Uterus (tissue), 3 donors: ENCODE measurements at regions not wholly inside any gene's neighbourhood (a gene's known extent, or its start where the extent isn't known, plus 50 kb on each side); places are given as distances from the start of the nearest gene placed in this dataset.

Experiments
- DNase-seq, 2 donors: peaks; one replicate each; pipeline ENCODE4 v3.0.0-alpha.2; 2019 to 2020
- H3K27ac ChIP-seq, 2 donors: fragments of 200-600 bp; sonication (generic); 1 replicate in 1 of 2; 2 replicates in 1 of 2; pipeline ENCODE4 v1.5.1; 2016 to 2018
- H3K27me3 ChIP-seq, 2 donors: fragments of 200-600 bp; sonication (generic); one replicate each; pipeline ENCODE4 v1.5.1; 2018 to 2019; ENCODE audit warnings: control low read depth in 1 of 2
- H3K36me3 ChIP-seq, 2 donors: fragments of 200-600 bp; sonication (generic); one replicate each; pipeline ENCODE4 v1.5.1; 2019; ENCODE audit warnings: control low read depth in 1 of 2
- H3K4me1 ChIP-seq, 2 donors: fragments of 200-600 bp; sonication (generic); one replicate each; pipeline ENCODE4 v1.5.1; 2018 to 2019; ENCODE audit warnings: control low read depth in 1 of 2
- H3K4me3 ChIP-seq, 2 donors: fragments of 200-600 bp; sonication (generic); 1 replicate in 1 of 2; 2 replicates in 1 of 2; pipeline ENCODE4 v1.5.1; 2018 to 2019; ENCODE audit warnings: mild to moderate bottlenecking in 1 of 2
- H3K9me3 ChIP-seq, 2 donors: fragments of 200-600 bp; sonication (generic); one replicate each; pipeline ENCODE4 v1.5.1; 2019; ENCODE audit warnings: control low read depth in 1 of 2
- POLR2A ChIP-seq, 2 donors: fragments of 450-650 bp; IDR thresholded peaks; one replicate each; pipeline ENCODE4 v1.6.1; 2016; ENCODE audit warnings: antibody characterized with exemption in 2 of 2, mild to moderate bottlenecking in 1 of 2, moderate library complexity in 1 of 2
- intact Hi-C: fragments of 100-400 bp; cut with DNase I; formaldehyde crosslinking; loops from one replicate; pipeline ENCODE4 v1.15.1; 2023; ENCODE audit warnings: low total_unique reads
- TF ChIP-seq, protein P1 (sequence below), 4 experiments: fragments of 200-600 bp in 2 of 4; fragments of 450-650 bp in 2 of 4; sonication (generic) in 2 of 4; IDR thresholded peaks; one replicate each; pipeline ENCODE4 v1.5.1; 2016 to 2019; ENCODE audit warnings: antibody characterized with exemption in 4 of 4, mild to moderate bottlenecking in 2 of 4, moderate library complexity in 1 of 4
- donor health status: DM: yes; HTN: yes; CAD: no.

DNA sequence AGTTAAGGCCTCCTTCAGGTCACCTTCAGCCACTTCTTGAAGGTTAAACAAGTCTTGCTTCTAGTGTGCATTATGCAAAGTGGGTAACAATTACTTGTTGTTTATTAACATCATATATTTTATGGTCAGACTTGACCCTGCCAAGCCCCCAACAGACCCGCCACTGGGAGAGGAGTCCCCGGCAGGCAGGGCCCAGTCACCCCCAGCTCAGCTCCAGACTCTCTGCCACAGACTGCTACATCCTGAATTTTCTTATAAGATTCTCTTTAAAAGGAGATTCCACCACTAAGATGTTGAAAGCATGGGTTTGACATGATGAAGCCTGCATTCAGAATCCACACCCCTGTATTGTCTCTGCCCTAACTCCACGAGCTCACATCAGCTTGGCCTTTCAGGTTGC, 174.3 kb upstream of the ARL4C start:
- no peak for TF ChIP-seq POLR2A (IDR thresholded peaks at IDR 0.05)
- Histone ChIP-seq H3K36me3 (no peaks in the 10 kb centered on the region), H3K27me3 (no peaks in the 10 kb centered on the region), H3K27ac (no peak overlapping the region), H3K9me3 (no peaks in the 10 kb centered on the region), H3K4me1 (no peaks in the 10 kb centered on the region), H3K4me3 (no peak overlapping the region)
- intact Hi-C loops = no loop called here
- DNase-seq = no peak

DNA sequence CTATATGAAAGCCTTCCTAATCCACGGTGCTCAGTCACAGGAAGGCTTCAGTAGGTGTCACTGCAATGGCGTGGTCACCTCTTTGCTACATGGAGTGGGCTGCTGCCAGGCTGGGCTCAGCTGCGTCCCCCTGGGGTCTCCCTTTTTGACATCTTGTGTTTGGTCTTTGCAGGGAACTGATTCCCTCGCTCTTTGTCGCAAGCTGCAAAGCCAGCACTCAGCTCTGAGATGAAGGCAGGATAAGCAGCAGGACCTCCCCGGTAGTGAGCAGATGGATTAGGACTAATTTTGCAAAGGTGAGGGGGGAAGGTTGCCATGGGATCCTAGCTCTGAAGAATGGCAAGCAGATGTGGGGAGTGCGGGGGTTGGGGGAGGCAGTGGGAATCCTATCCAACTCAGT, 173.9 kb upstream of the ARL4C start:
- no peaks in the 10 kb centered on the region for H3K36me3 ChIP-seq
- no peak for DNase-seq
- no peaks in the 10 kb centered on the region for H3K9me3 ChIP-seq
- no peaks in the 10 kb centered on the region for H3K4me1 ChIP-seq
- H3K4me3 ChIP-seq = no peak overlapping the region
- TF ChIP-seq, protein P1, sequence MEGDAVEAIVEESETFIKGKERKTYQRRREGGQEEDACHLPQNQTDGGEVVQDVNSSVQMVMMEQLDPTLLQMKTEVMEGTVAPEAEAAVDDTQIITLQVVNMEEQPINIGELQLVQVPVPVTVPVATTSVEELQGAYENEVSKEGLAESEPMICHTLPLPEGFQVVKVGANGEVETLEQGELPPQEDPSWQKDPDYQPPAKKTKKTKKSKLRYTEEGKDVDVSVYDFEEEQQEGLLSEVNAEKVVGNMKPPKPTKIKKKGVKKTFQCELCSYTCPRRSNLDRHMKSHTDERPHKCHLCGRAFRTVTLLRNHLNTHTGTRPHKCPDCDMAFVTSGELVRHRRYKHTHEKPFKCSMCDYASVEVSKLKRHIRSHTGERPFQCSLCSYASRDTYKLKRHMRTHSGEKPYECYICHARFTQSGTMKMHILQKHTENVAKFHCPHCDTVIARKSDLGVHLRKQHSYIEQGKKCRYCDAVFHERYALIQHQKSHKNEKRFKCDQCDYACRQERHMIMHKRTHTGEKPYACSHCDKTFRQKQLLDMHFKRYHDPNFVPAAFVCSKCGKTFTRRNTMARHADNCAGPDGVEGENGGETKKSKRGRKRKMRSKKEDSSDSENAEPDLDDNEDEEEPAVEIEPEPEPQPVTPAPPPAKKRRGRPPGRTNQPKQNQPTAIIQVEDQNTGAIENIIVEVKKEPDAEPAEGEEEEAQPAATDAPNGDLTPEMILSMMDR (IDR thresholded peaks at IDR 0.05) = no peak
- no peak for TF ChIP-seq POLR2A (IDR thresholded peaks at IDR 0.05)
- H3K27ac ChIP-seq = no peak overlapping the region
- intact Hi-C loops = no loop called here
- H3K27me3 ChIP-seq = no peaks in the 10 kb centered on the region

DNA sequence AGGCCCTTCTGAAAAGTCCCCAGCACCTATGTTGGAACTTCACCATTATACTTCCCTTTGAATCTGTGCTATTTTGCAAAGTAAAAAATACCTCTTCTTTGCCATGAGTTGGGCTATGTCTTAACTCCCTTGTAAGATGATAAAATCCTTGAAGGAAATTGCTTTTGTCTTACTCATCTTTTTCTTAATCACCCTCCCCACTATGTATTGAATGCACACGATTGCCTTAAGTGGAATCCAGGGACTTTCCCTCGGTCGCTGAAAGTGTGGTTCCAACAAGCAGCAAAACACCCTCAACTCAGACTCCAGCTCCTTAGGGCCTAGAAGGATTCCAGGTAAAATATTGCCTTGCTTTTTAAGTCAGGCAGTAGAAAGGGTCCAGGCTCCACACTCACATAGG, 173.2 kb upstream of the ARL4C start:
- intact Hi-C loops = no loop called here
- Histone ChIP-seq H3K27me3 (no peaks in the 10 kb centered on the region), H3K4me1 (no peaks in the 10 kb centered on the region), H3K36me3 (no peaks in the 10 kb centered on the region), H3K27ac (no peak overlapping the region), H3K9me3 (no peaks in the 10 kb centered on the region), H3K4me3 (no peak overlapping the region)
- TF ChIP-seq POLR2A (IDR thresholded peaks at IDR 0.05) = no peak
- TF ChIP-seq, protein P1 (IDR thresholded peaks at IDR 0.05) = no peak
- DNase-seq = no peak

DNA sequence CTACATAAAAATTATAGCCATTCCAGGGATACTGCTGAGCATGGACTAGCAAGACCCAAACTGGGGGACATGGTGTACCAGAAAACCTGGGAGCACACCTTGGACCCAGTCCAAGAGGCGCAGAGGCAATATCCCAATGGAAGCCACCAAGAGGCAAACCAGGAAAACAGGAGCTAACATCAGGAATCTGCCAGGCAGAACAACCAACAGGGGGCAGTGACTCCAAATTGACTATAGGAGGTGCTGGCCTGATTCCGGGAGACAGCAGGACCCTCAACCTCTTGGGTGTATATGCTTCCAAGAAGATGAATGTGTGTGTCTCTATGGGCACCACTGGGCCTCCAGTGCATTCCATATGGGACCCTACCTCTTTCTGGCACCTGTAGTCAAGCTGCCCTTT, 172.7 kb upstream of the ARL4C start:
- Histone ChIP-seq H3K4me3 (no peak overlapping the region), H3K36me3 (no peaks in the 10 kb centered on the region), H3K27ac (no peak overlapping the region), H3K9me3 (no peaks in the 10 kb centered on the region), H3K4me1 (no peaks in the 10 kb centered on the region), H3K27me3 (no peaks in the 10 kb centered on the region)
- DNase-seq = no peak
- TF ChIP-seq, protein P1 (IDR thresholded peaks at IDR 0.05) = no peak
- no peak for TF ChIP-seq POLR2A (IDR thresholded peaks at IDR 0.05)
- intact Hi-C loops = no loop called here

DNA sequence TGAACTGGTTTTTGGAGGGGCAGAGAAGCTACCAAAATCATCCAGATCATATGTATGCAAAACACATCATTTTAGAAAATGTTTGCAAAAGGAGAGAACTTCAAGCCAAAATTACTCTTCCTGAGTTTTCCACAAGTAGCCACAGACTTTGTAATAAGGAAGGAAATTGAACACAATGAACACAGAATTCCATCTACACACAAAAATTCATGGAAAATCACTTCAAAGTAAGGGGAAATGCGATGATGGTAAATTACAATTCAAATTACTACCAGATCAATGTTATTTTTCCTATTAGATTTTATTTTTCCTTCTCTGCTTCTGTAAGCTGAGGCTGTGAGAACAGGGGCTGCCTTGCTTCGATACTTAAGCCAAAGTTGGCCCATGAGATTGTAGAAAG, 172.1 kb upstream of the ARL4C start:
- no peaks in the 10 kb centered on the region for H3K9me3 ChIP-seq
- no peak overlapping the region for H3K27ac ChIP-seq
- no peak for DNase-seq
- intact Hi-C loops = no loop called here
- no peak for TF ChIP-seq POLR2A (IDR thresholded peaks at IDR 0.05)
- TF ChIP-seq, protein P1 (IDR thresholded peaks at IDR 0.05) = no peak
- H3K36me3 ChIP-seq = no peaks in the 10 kb centered on the region
- no peak overlapping the region for H3K4me3 ChIP-seq
- H3K27me3 ChIP-seq = no peaks in the 10 kb centered on the region
- H3K4me1 ChIP-seq = no peaks in the 10 kb centered on the region

DNA sequence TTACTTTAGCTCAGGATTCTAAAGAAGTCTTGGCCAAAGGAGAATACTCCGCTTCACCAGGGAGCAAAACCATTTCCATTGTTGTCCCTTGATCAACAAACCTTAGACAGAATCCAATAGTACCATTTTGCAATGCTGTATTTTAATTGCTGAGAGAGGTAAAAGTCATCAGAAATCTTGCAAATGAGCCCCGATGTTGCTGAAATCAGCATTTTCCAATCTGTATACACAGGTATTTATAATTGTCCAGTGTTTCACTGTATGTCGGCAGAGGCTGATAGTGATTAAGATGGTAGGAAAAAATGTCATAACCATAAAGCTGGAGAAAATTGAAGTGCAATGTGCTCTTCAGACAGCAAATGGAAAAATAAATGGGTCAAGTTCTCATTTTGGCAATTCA, 170.0 kb upstream of the ARL4C start:
- H3K36me3 ChIP-seq = no peaks in the 10 kb centered on the region
- no peak for TF ChIP-seq POLR2A (IDR thresholded peaks at IDR 0.05)
- intact Hi-C loops = no loop called here
- no peak overlapping the region for H3K4me3 ChIP-seq
- H3K27me3 ChIP-seq = no peaks in the 10 kb centered on the region
- no peaks in the 10 kb centered on the region for H3K4me1 ChIP-seq
- no peak for DNase-seq
- H3K27ac ChIP-seq = no peak overlapping the region
- no peaks in the 10 kb centered on the region for H3K9me3 ChIP-seq
